SK-N-SH (cell line): ENCODE measurements at regions not wholly inside any gene's neighbourhood (a gene's known extent, or its start where the extent isn't known, plus 50 kb on each side); places are given as distances from the start of the nearest gene placed in this dataset.

ENCODE experiments used
- CTCF ChIA-PET: fragments of 300-600, 350-600 bp; formaldehyde crosslinking; extraction: SDS; loops from one replicate; lab custom pipeline; 2021; lab: Yijun Ruan, JAX
- POLR2A ChIA-PET: fragments of 350-600 bp; sonication (Branson Sonifier 250); formaldehyde crosslinking; extraction: SDS; loops from one replicate; lab custom pipeline; 2020; ENCODE audit warnings: antibody characterized with exemption, inconsistent platforms; lab: Yijun Ruan, JAX
- DNase-seq: peaks from one replicate; pipeline ENCODE4 v3.0.0; 2012
- H2AFZ ChIP-seq: fragments of 200-600 bp; sonication (generic); 2 replicates; pipeline ENCODE4 v1.8.1; 2016; ENCODE audit warnings: antibody characterized with exemption, mild to moderate bottlenecking, low read depth
- H3F3A ChIP-seq: fragments of 200-600 bp; sonication (generic); replicated peaks from 2 replicates; pipeline ENCODE3; 2016; ENCODE audit warnings: antibody characterized with exemption, mild to moderate bottlenecking; ENCODE audit not compliant: insufficient read depth
- H3K27ac ChIP-seq, 2 experiments: fragments of 200-500 bp in 1 of 2; fragments of 200-600 bp in 1 of 2; sonication (Bioruptor generic) in 1 of 2; sonication (generic), shearing (Covaris generic) in 1 of 2; 2 replicates each; pipeline versions ENCODE4 v1.5.1 to v1.6.1; 2014 to 2016; ENCODE audit warnings: low read depth in 2 of 2, inconsistent platforms in 1 of 2, low read length in 1 of 2, mild to moderate bottlenecking in 1 of 2, mixed read lengths in 1 of 2
- H3K27me3 ChIP-seq: fragments of 200-600 bp; sonication (generic), shearing (Covaris generic); 2 replicates; pipeline ENCODE4 v1.6.1; 2016; ENCODE audit warnings: mixed run types; ENCODE audit not compliant: insufficient read depth
- H3K36me3 ChIP-seq, 2 experiments: fragments of 200-500 bp in 1 of 2; fragments of 200-600 bp in 1 of 2; sonication (Bioruptor generic) in 1 of 2; sonication (generic) in 1 of 2; replicated peaks in 1 of 2; 2 replicates each; pipeline versions ENCODE3 to v1.5.1; 2014 to 2016; ENCODE audit warnings: low read length in 1 of 2, mild to moderate bottlenecking in 1 of 2; ENCODE audit not compliant: insufficient read depth in 2 of 2, control insufficient read depth in 1 of 2
- H3K4me1 ChIP-seq, 2 experiments: fragments of 200-500 bp in 1 of 2; fragments of 200-600 bp in 1 of 2; sonication (Bioruptor generic) in 1 of 2; sonication (generic), shearing (Covaris generic) in 1 of 2; 2 replicates each; pipeline versions ENCODE4 v1.5.1 to v1.6.1; 2014 to 2016; ENCODE audit warnings: low read depth in 1 of 2, low read length in 1 of 2, mixed run types in 1 of 2; ENCODE audit not compliant: insufficient read depth in 2 of 2, control insufficient read depth in 1 of 2
- H3K4me2 ChIP-seq: fragments of 200-600 bp; sonication (generic), shearing (Covaris generic); 2 replicates; pipeline ENCODE4 v1.6.1; 2017; ENCODE audit warnings: mixed run types
- H3K4me3 ChIP-seq, 2 experiments: fragments of 200-500 bp in 1 of 2; fragments of 200-600 bp in 1 of 2; sonication (Bioruptor generic) in 1 of 2; sonication (generic), shearing (Covaris generic) in 1 of 2; 2 replicates each; pipeline versions ENCODE4 v1.5.1 to v1.8.1; 2014 to 2016; ENCODE audit warnings: low read depth in 2 of 2, inconsistent platforms in 1 of 2, low read length in 1 of 2, mild to moderate bottlenecking in 1 of 2, mixed read lengths in 1 of 2, moderate library complexity in 1 of 2
- H3K79me2 ChIP-seq: fragments of 200-600 bp; sonication (generic); 2 replicates; pipeline ENCODE4 v1.8.1; 2017; ENCODE audit warnings: mild to moderate bottlenecking; ENCODE audit not compliant: insufficient read depth
- H3K9ac ChIP-seq: fragments of 200-600 bp; sonication (generic); 2 replicates; pipeline ENCODE4 v1.6.1; 2017; ENCODE audit warnings: mixed run types
- H3K9me2 ChIP-seq: fragments of 200-600 bp; sonication (generic); 2 replicates; pipeline ENCODE4 v1.6.1; 2017; ENCODE audit warnings: mixed run types
- H3K9me3 ChIP-seq: fragments of 200-600 bp; sonication (generic); 2 replicates; pipeline ENCODE4 v1.6.1; 2017; ENCODE audit warnings: mixed run types, mild to moderate bottlenecking, moderate library complexity
- H4K20me1 ChIP-seq: fragments of 200-600 bp; sonication (generic); 2 replicates; pipeline ENCODE4 v1.6.1; 2017; ENCODE audit warnings: mild to moderate bottlenecking, mixed run types; ENCODE audit not compliant: insufficient read depth
- CTCF ChIP-seq: fragments of 200-600 bp; sonication (generic); IDR thresholded peaks from 2 replicates; pipeline ENCODE4 v1.6.1; 2017; ENCODE audit warnings: antibody characterized with exemption, mild to moderate bottlenecking, moderate library complexity
- ELF1 ChIP-seq: IDR thresholded peaks from 2 replicates; pipeline ENCODE4 v1.4.0; 2012
- EP300 ChIP-seq, 2 experiments: IDR thresholded peaks; 2 replicates each; pipeline versions ENCODE4 v1.4.0 to v1.6.1; 2012; ENCODE audit warnings: borderline replicate concordance in 1 of 2, low read depth in 1 of 2, low read length in 1 of 2
- EZH2phosphoT487 ChIP-seq: fragments of 200-600 bp; sonication (generic); IDR thresholded peaks from 2 replicates; pipeline ENCODE4 v1.6.1; 2017; ENCODE audit warnings: low read depth, mixed run types, mild to moderate bottlenecking, antibody characterized with exemption, moderate library complexity, borderline replicate concordance
- FOSL2 ChIP-seq: IDR thresholded peaks from 2 replicates; pipeline ENCODE4 v1.4.0; 2012; ENCODE audit warnings: low read depth, mild to moderate bottlenecking, moderate library complexity, borderline replicate concordance
- FOXJ3 ChIP-seq: sonication (generic); formaldehyde crosslinking; IDR thresholded peaks from 2 replicates; pipeline ENCODE4 v1.5.1; 2020; ENCODE audit warnings: mild to moderate bottlenecking, missing genetic modification reagents
- JUND ChIP-seq: IDR thresholded peaks from 2 replicates; pipeline ENCODE4 v1.4.0; 2012
- MAX ChIP-seq: IDR thresholded peaks from 2 replicates; pipeline ENCODE4 v1.4.0; 2012; ENCODE audit warnings: low read depth
- MEF2A ChIP-seq: IDR thresholded peaks from 2 replicates; pipeline ENCODE4 v1.4.0; 2012; ENCODE audit warnings: low read depth, borderline replicate concordance
- MXI1 ChIP-seq: IDR thresholded peaks from 2 replicates; pipeline ENCODE4 v1.6.1; 2012; ENCODE audit warnings: mild to moderate bottlenecking, low read depth, low read length, improper control_type of control experiment
- RAD21 ChIP-seq: IDR thresholded peaks from 2 replicates; pipeline ENCODE4 v1.6.1; 2012; ENCODE audit warnings: mild to moderate bottlenecking, low read length
- REST ChIP-seq: IDR thresholded peaks from 2 replicates; pipeline ENCODE4 v1.6.1; 2012; ENCODE audit warnings: mild to moderate bottlenecking, low read depth, low read length, moderate library complexity
- RXRA ChIP-seq: IDR thresholded peaks from 2 replicates; pipeline ENCODE4 v1.4.0; 2012; ENCODE audit warnings: low read depth, mild to moderate bottlenecking, borderline replicate concordance
- SIN3A ChIP-seq: IDR thresholded peaks from 2 replicates; pipeline ENCODE4 v1.6.1; 2012; ENCODE audit warnings: low read depth, mild to moderate bottlenecking, low read length, moderate library complexity, borderline replicate concordance
- TEAD4 ChIP-seq: IDR thresholded peaks from 2 replicates; pipeline ENCODE4 v1.4.0; 2012; ENCODE audit warnings: mild to moderate bottlenecking, borderline replicate concordance; ENCODE audit not compliant: insufficient read depth
- USF1 ChIP-seq: IDR thresholded peaks from 2 replicates; pipeline ENCODE4 v1.4.0; 2012; ENCODE audit warnings: low read depth, borderline replicate concordance
- YY1 ChIP-seq: IDR thresholded peaks from 2 replicates; pipeline ENCODE4 v1.4.0; 2012; ENCODE audit warnings: low read depth, mild to moderate bottlenecking
- WGBS: methylation state at CpG from one replicate; pipeline ENCODE4 v1.1.6; 2017; ENCODE audit warnings: low lambda C conversion rate; 5-methylcytosine and 5-hydroxymethylcytosine counted together

- POLR2A ChIA-PET = no interaction called here
- H3K9ac ChIP-seq = no peak overlapping the region
Measured at GRCh38 chr10:18861382-18861781, 187.2 kb upstream of the MALRD1 start.

GRCh38 chr10:18866852-18867251, 181.7 kb upstream of the MALRD1 start:
- H3K9me2 ChIP-seq = no peaks in the 10 kb centered on the region
- no peaks in the 10 kb centered on the region for H3K79me2 ChIP-seq
- no peak overlapping the region for H3K9ac ChIP-seq
- no peaks in the 10 kb centered on the region for H3K4me1 ChIP-seq
- no peaks in the 10 kb centered on the region for H4K20me1 ChIP-seq
- H3K27me3 ChIP-seq = no peaks in the 10 kb centered on the region
- no peak for DNase-seq
- H3K27ac ChIP-seq = no peak overlapping the region
- POLR2A ChIA-PET = no interaction called here
- H3K36me3 ChIP-seq = no peaks in the 10 kb centered on the region
- WGBS = 36% methylated on average over 3 of the region's 3 CpGs
- H3F3A ChIP-seq = no peaks in the 10 kb centered on the region
- H2AFZ ChIP-seq = no peak overlapping the region
- no peak overlapping the region for H3K4me2 ChIP-seq
- no peak overlapping the region for H3K4me3 ChIP-seq
- CTCF ChIA-PET = no interaction called here
- no peaks in the 10 kb centered on the region for H3K9me3 ChIP-seq
- TF ChIP-seq EZH2phosphoT487 (no peak), JUND (no peak), ELF1 (no peak), MXI1 (no peak), RXRA (no peak), CTCF (no peak), SIN3A (no peak), TEAD4 (no peak), MEF2A (no peak), FOXJ3 (no peak), FOSL2 (no peak), EP300 (IDR thresholded peaks at IDR 0.05; ENCODE audit: borderline replicate concordance in 1 of 2, low read depth in 1 of 2, low read length in 1 of 2) (no peak), RAD21 (no peak), MAX (no peak)

More at GRCh38 chr10:18861382-18861781, 187.2 kb upstream of the MALRD1 start:
- Histone ChIP-seq H3K36me3 (no peaks in the 10 kb centered on the region), H3K9me3 (no peaks in the 10 kb centered on the region), H4K20me1 (no peaks in the 10 kb centered on the region)
- CTCF ChIA-PET = no interaction called here
- no peak for DNase-seq
- TF ChIP-seq TEAD4 (no peak), JUND (no peak), RXRA (no peak), RAD21 (no peak), REST (no peak), USF1 (no peak), YY1 (no peak)
- TF ChIP-seq, all 33 proteins: peak for 0
- 67% methylated on average over 2 of the region's 2 CpGs for WGBS
- no peak overlapping the region for H3K4me3 ChIP-seq
- H3K4me2 ChIP-seq = no peak overlapping the region
- H3K4me1 ChIP-seq = no peaks in the 10 kb centered on the region
- no peaks in the 10 kb centered on the region for H3K9me2 ChIP-seq
- H3K79me2 ChIP-seq = no peaks in the 10 kb centered on the region
- no peak overlapping the region for H2AFZ ChIP-seq
- no peak overlapping the region for H3K27ac ChIP-seq
- H3K27me3 ChIP-seq = no peaks in the 10 kb centered on the region
- no peaks in the 10 kb centered on the region for H3F3A ChIP-seq
